ENCODE measurements at regions not wholly inside any gene's neighbourhood (a gene's known extent, or its start where the extent isn't known, plus 50 kb on each side); places are given as distances from the start of the nearest gene placed in this dataset.
"Not testable (repeated sequence)": the region's sequence is repeated elsewhere in the genome, so short reads cannot be mapped to it uniquely, and the experiment has no call there.

- TF ChIP-seq POLR2A, CTCF (IDR thresholded peaks at IDR 0.05): not testable (repeated sequence)
Measured at GRCh38 chr6:144410574-144410973, 125.4 kb downstream of the UTRN start.
